ENCODE measurements at regions not wholly inside any gene's neighbourhood (a gene's known extent, or its start where the extent isn't known, plus 50 kb on each side); places are given as distances from the start of the nearest gene placed in this dataset.
A peak's percentile ranks its signal among the peaks of the same experiment; 100 is the strongest.

- DNase-seq = peak; percentile 92
These were observed 154.8 kb downstream of the PALM2AKAP2 start for GRCh38 chr9:109934857-109935215.

GRCh38 chr9:109935406-109936087 is 155.5 kb downstream of the PALM2AKAP2 start:
- DNase-seq = no peak
- H3K4me3 ChIP-seq (ENCODE audit: low read depth, low read length) = no peak overlapping the region
- TF ChIP-seq CTCF (IDR thresholded peaks at IDR 0.05; ENCODE audit: low read depth, low read length, missing control alignments) = no peak
- H3K27ac ChIP-seq = peak overlapping the region; percentile 36
- no peaks in the 10 kb centered on the region for H3K36me3 ChIP-seq (replicated peaks)
- in situ Hi-C loops (cut with HindIII; ENCODE audit: low pct_ligation_motif_present, low sequenced_read_pairs) = no loop called here
- H3K27me3 ChIP-seq (replicated peaks) = no peaks in the 10 kb centered on the region

More at GRCh38 chr9:109934857-109935215, 154.8 kb downstream of the PALM2AKAP2 start:
- in situ Hi-C loops (cut with HindIII; ENCODE audit: low pct_ligation_motif_present, low sequenced_read_pairs) = no loop called here
- H3K36me3 ChIP-seq (replicated peaks) = no peaks in the 10 kb centered on the region
- no peak for TF ChIP-seq CTCF (IDR thresholded peaks at IDR 0.05; ENCODE audit: low read depth, low read length, missing control alignments)
- no peak overlapping the region for H3K4me3 ChIP-seq (ENCODE audit: low read depth, low read length)
- no peaks in the 10 kb centered on the region for H3K27me3 ChIP-seq (replicated peaks)
- H3K27ac ChIP-seq = peak overlapping the region; percentile 61

- H3K27ac ChIP-seq = no peak overlapping the region
- no peaks in the 10 kb centered on the region for H3K27me3 ChIP-seq (replicated peaks)
- no peak for DNase-seq
- no peak overlapping the region for H3K4me3 ChIP-seq (ENCODE audit: low read depth, low read length)
- in situ Hi-C loops (cut with HindIII; ENCODE audit: low pct_ligation_motif_present, low sequenced_read_pairs) = no loop called here
- no peaks in the 10 kb centered on the region for H3K36me3 ChIP-seq (replicated peaks)
- no peak for TF ChIP-seq CTCF (IDR thresholded peaks at IDR 0.05; ENCODE audit: low read depth, low read length, missing control alignments)
These were observed 158.0 kb downstream of the PALM2AKAP2 start for GRCh38 chr9:109937861-109938453.

GRCh38 chr9:109939698-109940342 is 159.8 kb downstream of the PALM2AKAP2 start:
- Histone ChIP-seq H3K4me3 (ENCODE audit: low read depth, low read length) (no peak overlapping the region), H3K27ac (no peak overlapping the region), H3K36me3 (replicated peaks) (no peaks in the 10 kb centered on the region), H3K27me3 (replicated peaks) (no peaks in the 10 kb centered on the region)
- in situ Hi-C loops (cut with HindIII; ENCODE audit: low pct_ligation_motif_present, low sequenced_read_pairs) = no loop called here
- no peak for TF ChIP-seq CTCF (IDR thresholded peaks at IDR 0.05; ENCODE audit: low read depth, low read length, missing control alignments)
- no peak for DNase-seq

- TF ChIP-seq CTCF (IDR thresholded peaks at IDR 0.05; ENCODE audit: low read depth, low read length, missing control alignments) = no peak
- in situ Hi-C loops (cut with HindIII; ENCODE audit: low pct_ligation_motif_present, low sequenced_read_pairs) = no loop called here
- H3K36me3 ChIP-seq (replicated peaks) = no peaks in the 10 kb centered on the region
- no peak for DNase-seq
- H3K27me3 ChIP-seq (replicated peaks) = no peaks in the 10 kb centered on the region
- H3K27ac ChIP-seq = no peak overlapping the region
- no peak overlapping the region for H3K4me3 ChIP-seq (ENCODE audit: low read depth, low read length)
These were observed 160.6 kb downstream of the PALM2AKAP2 start for GRCh38 chr9:109940561-109940960.
